Stomach (tissue), 4 donors: ENCODE measurements at regions not wholly inside any gene's neighbourhood (a gene's known extent, or its start where the extent isn't known, plus 50 kb on each side); places are given as distances from the start of the nearest gene placed in this dataset.

Experiments used
- CTCF ChIP-seq, 7 experiments: fragments of 450-650 bp in 4 of 7; fragments of 200-600 bp in 3 of 7; sonication (generic) in 3 of 7; IDR thresholded peaks; one replicate each; pipeline ENCODE4 v1.5.1; 2016 to 2019; ENCODE audit warnings: antibody characterized with exemption in 7 of 7, control low read depth in 2 of 7, mild to moderate bottlenecking in 1 of 7
- POLR2A ChIP-seq, 4 donors: fragments of 450-650 bp; IDR thresholded peaks; one replicate each; pipeline ENCODE4 v1.6.1; 2016; ENCODE audit warnings: antibody characterized with exemption in 4 of 4, control low read depth in 2 of 4, mild to moderate bottlenecking in 1 of 4, moderate library complexity in 1 of 4

- TF ChIP-seq CTCF (IDR thresholded peaks at IDR 0.05), result no peak
- TF ChIP-seq POLR2A (IDR thresholded peaks at IDR 0.05), result no peak
Observed at GRCh38 chr4:186934244-186934643, 210.6 kb upstream of the FAT1 start.
